LNCaP clone FGC (cell line): ENCODE measurements at regions not wholly inside any gene's neighbourhood (a gene's known extent, or its start where the extent isn't known, plus 50 kb on each side); places are given as distances from the start of the nearest gene placed in this dataset.
"Not testable (repeated sequence)": the region's sequence is repeated elsewhere in the genome, so short reads cannot be mapped to it uniquely, and the experiment has no call there.

ENCODE experiments used
- DNase-seq: peaks from one replicate; pipeline ENCODE4 v3.0.0-alpha.2; 2011; ENCODE audit warnings: low read depth
- H3K4me3 ChIP-seq: 2 replicates; pipeline ENCODE4 v1.5.1; 2011; ENCODE audit warnings: mild to moderate bottlenecking, low read depth, low read length, control low read depth
- TF ChIP-seq, protein P1 (sequence below): IDR thresholded peaks from 2 replicates; pipeline ENCODE4 v1.5.1; 2012; ENCODE audit warnings: mild to moderate bottlenecking; ENCODE audit not compliant: control insufficient read depth, insufficient read depth; ENCODE audit errors: extremely low read depth

DNA sequence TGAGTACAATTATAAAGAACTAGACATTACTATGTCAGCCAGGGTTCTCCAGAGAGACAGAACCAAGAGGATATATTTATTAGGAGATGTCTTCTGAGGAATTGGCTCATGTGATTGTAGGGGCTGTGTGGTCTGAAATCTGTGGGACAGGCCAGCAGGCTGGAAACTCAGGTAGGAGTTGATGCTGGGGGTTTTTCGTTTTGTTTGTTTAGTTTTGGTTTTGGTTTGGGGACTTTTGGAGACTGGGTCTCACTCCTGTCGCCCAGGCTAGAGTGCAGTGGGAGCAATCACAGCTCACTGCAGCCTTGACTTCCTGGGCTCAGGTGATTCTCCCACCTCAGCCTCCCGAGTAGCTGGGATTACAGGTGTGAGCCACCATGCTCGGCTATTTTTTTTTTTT, 132.9 kb upstream of the ERRFI1 start:
- DNase-seq, result no peak
- TF ChIP-seq, protein P1, sequence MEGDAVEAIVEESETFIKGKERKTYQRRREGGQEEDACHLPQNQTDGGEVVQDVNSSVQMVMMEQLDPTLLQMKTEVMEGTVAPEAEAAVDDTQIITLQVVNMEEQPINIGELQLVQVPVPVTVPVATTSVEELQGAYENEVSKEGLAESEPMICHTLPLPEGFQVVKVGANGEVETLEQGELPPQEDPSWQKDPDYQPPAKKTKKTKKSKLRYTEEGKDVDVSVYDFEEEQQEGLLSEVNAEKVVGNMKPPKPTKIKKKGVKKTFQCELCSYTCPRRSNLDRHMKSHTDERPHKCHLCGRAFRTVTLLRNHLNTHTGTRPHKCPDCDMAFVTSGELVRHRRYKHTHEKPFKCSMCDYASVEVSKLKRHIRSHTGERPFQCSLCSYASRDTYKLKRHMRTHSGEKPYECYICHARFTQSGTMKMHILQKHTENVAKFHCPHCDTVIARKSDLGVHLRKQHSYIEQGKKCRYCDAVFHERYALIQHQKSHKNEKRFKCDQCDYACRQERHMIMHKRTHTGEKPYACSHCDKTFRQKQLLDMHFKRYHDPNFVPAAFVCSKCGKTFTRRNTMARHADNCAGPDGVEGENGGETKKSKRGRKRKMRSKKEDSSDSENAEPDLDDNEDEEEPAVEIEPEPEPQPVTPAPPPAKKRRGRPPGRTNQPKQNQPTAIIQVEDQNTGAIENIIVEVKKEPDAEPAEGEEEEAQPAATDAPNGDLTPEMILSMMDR, result no peak
- no peak overlapping the region for H3K4me3 ChIP-seq

GRCh38 chr1:8157765-8158164, 131.7 kb upstream of the ERRFI1 start:
- no peak overlapping the region for H3K4me3 ChIP-seq
- TF ChIP-seq, protein P1, result no peak
- no peak for DNase-seq

DNA sequence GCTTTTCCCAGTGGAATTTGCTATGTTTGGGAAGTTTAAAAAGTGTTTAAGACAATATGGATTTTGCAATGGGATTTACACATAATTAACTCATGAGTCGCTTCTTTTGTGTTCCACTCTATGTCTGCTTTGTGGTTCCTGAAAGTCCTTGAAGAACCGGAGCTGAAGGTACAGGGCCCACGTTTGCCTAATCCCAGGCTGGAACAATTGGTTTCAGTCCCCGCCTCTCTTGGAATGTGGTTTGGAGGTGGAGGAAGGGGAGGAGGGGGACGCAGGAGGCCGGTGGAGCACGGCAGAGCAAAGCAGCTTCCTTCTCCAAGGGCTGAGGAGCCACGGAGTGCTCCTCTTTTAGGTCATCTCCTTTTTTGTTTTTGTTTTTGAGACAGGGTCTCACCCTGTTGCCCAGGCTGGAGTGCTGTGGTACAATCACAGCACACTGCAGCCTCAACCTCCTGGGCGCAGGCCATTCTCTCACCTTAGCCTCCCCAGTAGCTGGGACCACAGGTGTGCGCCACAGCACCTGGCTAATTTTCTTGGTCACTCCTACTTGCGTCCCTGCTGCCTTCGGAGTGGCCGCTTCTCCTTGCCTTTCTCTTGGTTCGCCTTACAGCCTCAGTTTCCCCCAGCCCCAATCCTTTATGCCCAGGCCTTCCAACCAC, 129.5 kb upstream of the ERRFI1 start:
- TF ChIP-seq, protein P1, result no peak
- no peak for DNase-seq
- H3K4me3 ChIP-seq, result no peak overlapping the region

DNA sequence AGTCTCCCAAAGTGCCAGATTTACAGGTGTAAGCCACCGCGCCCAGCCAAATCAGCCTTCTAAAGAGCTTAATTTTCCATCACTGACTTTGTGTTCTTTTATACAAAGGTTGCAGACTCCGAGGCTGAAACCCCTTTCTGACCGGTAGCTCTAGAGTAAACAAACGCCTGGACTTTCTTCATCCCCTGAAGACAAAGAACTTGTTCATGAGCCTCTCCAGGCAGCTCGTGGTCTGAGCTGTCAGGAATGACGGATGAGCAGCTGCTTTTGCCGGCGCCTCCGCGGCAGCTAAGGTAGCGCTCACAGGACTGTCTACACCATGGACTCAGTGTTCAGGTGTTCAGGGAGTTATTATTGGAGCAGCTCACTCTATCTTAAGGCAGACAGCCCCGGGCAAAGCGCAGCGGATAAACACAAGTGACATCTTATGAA, 128.5 kb upstream of the ERRFI1 start:
- H3K4me3 ChIP-seq, result no peak overlapping the region
- TF ChIP-seq, protein P1, result no peak
- no peak for DNase-seq

DNA sequence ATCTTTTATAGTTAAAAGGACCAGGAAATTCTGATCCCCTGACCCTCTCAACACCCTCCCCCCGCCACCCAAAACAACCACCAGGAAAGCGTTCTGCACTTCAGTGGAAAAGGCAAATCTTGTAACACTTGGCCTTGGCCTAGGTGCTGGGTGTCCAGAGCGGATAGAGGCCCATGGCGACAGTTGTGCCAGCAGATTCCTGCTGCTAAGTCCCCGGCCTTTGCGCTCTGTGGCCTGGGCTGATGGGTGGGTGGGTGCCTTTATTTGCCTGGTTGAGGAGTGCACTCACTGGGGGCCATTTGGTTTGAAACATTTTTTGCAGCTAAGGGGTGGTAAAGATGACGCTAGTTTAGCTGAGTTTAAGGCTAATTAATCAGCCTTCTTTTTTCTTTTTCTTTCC, 127.9 kb upstream of the ERRFI1 start:
- TF ChIP-seq, protein P1, result no peak
- H3K4me3 ChIP-seq, result no peak overlapping the region
- no peak for DNase-seq

DNA sequence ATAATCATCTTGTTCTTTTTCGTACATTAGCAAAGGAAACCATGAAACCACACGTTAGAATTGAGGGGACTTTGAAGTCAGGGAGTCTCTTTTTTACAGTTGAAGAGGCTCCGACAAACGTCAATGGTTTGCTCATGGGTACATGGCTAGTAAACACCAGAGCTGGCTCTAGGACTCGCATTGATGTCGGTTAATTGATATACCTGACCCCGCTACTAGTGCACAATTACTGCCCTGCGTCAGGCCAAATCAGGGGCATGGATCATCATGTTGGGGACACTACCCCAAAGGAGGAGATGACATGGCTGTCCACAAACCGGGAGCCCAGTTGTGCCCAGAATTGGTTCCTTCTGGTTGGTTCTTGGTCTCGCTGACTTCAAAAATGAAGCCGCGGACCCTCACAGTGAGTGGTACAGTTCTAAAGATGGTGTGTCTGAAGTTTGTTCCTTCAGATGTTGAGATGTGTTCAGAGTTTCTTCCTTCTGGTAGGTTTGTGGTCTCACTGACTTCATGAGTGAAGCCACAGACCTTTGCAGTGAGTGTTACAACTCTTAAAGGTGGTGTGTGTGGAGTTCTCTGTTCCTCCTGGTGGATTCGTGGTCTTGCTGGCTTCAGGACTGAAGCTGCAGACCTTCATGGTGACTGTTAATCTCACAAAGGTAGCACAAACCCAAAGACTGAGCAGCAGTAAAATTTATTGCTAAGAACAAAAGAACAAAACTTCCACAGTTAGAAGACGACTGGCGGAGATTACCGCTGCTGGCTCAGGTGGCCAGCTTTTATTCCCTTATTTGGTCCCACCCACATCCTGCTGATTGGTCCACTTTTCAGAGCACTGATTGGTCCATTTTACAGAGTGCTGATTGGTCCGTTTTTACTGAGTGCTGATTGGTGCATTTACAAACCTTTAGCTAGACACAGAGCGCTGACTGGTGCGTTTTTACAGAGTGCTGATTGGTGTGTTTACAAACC, 126.9 kb upstream of the ERRFI1 start:
- DNase-seq, result no peak
- no peak overlapping the region for H3K4me3 ChIP-seq
- TF ChIP-seq, protein P1, result no peak

GRCh38 chr1:8151647-8152046, 125.5 kb upstream of the ERRFI1 start:
- no peak overlapping the region for H3K4me3 ChIP-seq
- TF ChIP-seq, protein P1, result no peak
- DNase-seq, result no peak

GRCh38 chr1:8149756-8150155, 123.6 kb upstream of the ERRFI1 start:
- not testable (repeated sequence) for DNase-seq, H3K4me3 ChIP-seq
